Ectodermal cell (in vitro differentiated cells): ENCODE measurements at regions not wholly inside any gene's neighbourhood (a gene's known extent, or its start where the extent isn't known, plus 50 kb on each side); places are given as distances from the start of the nearest gene placed in this dataset.

Experiments used
- H3K27ac ChIP-seq: 2 replicates; pipeline ENCODE4 v1.7.0; 2013; ENCODE audit warnings: mild to moderate bottlenecking, low read depth, low read length; ENCODE audit not compliant: insufficient read depth, poor library complexity, severe bottlenecking
- H3K27me3 ChIP-seq: 2 replicates; pipeline ENCODE4 v1.7.0; 2013; ENCODE audit warnings: mild to moderate bottlenecking, low read length; ENCODE audit not compliant: insufficient read depth, control insufficient read depth, poor library complexity, severe bottlenecking
- H3K36me3 ChIP-seq: one replicate; pipeline ENCODE4 v1.7.0; 2013; ENCODE audit warnings: low read length; ENCODE audit not compliant: control insufficient read depth, insufficient read depth
- H3K4me1 ChIP-seq: one replicate; pipeline ENCODE4 v1.7.0; 2013; ENCODE audit warnings: low read length; ENCODE audit not compliant: control insufficient read depth, insufficient read depth
- H3K4me3 ChIP-seq: 2 replicates; pipeline ENCODE4 v1.7.0; 2013; ENCODE audit warnings: low read depth, low read length, control low read depth; ENCODE audit not compliant: insufficient read depth
- H3K9me3 ChIP-seq: 2 replicates; pipeline ENCODE4 v1.7.0; 2013; ENCODE audit warnings: mild to moderate bottlenecking, low read length, moderate library complexity; ENCODE audit not compliant: control insufficient read depth
- WGBS, 2 experiments: methylation state at CpG; one replicate each; pipeline ENCODE4 v1.1.7; 2013; ENCODE audit warnings: missing lambda C conversion rate in 2 of 2; 5-methylcytosine and 5-hydroxymethylcytosine counted together

DNA sequence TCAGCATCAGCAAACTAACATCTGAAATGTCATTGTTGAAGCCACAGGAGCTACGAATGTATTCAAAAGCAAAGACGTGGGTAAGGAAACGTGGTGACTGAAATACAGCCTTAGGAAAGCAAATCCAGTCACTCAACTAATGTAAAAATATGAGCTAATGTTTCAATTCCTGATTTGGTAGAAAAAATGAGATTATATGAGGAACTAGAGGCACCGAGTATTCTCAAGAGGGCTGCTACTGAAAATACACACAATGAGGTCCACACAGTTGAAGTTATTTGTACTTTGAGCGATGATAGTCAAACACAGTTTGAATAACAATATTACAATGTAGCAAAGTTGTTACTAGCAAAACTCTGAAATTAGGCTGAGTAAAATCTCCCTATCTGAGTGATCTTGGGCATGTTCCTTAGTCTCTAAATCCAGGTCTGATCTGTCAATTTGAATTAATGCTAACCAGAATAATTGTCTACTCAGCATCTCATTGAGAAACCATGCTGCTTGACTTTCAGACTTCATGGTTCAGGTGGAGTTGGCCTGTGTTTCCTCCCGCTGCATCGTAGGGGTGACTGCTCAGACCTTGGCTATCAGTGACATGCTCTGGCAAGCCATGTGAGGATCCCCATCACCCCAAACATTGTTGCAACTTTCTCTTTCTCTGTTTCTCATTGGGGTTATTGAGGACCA, 467.1 kb upstream of the SOX5 start:
- 94 to 96% methylated on average over 6 to 7 of the region's 7 CpGs for WGBS, 2 experiments
- Histone ChIP-seq H3K27ac (no peak overlapping the region), H3K4me3 (no peak overlapping the region), H3K36me3 (no peaks in the 10 kb centered on the region), H3K27me3 (no peaks in the 10 kb centered on the region), H3K4me1 (no peaks in the 10 kb centered on the region), H3K9me3 (no peaks in the 10 kb centered on the region)

DNA sequence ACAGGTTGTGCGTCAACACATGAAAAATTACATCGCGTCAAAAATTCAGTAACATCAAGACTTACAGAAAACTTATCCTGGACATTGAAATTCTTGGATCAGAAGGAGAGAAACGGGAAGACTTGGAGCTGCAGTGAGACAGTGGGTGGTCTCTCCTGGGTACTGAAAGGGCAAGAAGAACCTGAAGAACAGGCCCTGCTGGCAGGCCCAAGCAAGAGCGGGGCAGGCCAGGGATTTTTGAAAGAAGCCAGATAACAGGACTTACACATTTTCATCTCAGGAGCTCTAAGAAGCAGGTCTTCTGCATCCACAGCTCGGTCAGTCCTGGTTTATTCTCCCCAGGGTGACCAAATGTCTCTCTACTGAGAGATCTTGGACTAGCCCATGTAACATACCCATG, 466.5 kb upstream of the SOX5 start:
- 88 to 92% methylated on average over 6 of the region's 6 CpGs for WGBS, 2 experiments
- Histone ChIP-seq H3K36me3 (no peaks in the 10 kb centered on the region), H3K9me3 (no peaks in the 10 kb centered on the region), H3K4me1 (no peaks in the 10 kb centered on the region), H3K27ac (no peak overlapping the region), H3K4me3 (no peak overlapping the region), H3K27me3 (no peaks in the 10 kb centered on the region)

DNA sequence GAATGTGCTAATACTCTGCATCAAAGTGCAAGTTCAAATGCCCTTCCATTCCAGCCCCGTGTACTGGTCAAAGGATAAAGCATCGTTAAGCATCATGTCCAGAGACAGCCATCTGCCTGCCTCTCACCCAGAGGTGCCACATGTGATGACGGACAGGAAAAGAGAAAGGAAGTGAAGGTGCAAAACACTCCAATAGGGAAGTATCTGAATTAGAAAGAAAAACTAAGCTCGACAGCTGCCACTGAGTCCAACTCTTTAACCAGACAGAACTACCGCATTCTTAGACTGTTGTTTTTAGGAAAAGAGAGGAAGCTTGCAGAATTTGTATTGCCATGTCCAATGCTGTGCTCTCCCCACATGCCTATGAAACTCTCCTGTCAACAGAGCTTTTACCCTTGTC, 465.0 kb upstream of the SOX5 start:
- Histone ChIP-seq H3K9me3 (no peaks in the 10 kb centered on the region), H3K27ac (no peak overlapping the region), H3K27me3 (no peaks in the 10 kb centered on the region), H3K4me1 (no peaks in the 10 kb centered on the region), H3K4me3 (no peak overlapping the region), H3K36me3 (no peaks in the 10 kb centered on the region)
- WGBS, 2 experiments: 88 to 91% methylated on average over 5 of the region's 5 CpGs

DNA sequence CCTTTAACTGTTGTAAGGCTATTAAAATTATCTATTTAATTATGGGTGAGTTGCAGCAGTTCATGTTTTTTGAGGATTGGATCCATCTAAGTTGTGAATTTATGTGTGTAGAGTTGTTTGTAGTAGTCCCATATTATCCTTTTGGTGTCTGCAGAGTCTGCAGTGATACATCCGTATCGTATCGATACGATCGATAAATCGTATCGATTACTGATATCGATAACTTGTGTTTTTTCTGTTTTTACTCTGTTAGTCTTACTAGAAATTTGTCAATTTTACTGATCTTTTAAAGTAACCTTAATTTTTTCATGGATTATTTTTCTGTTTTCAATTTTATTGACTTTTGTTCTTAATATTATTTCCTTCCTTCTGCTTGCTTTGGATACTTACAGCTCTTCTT, 462.5 kb upstream of the SOX5 start:
- Histone ChIP-seq H3K4me3 (no peak overlapping the region), H3K27me3 (no peaks in the 10 kb centered on the region), H3K9me3 (no peaks in the 10 kb centered on the region), H3K36me3 (no peaks in the 10 kb centered on the region), H3K27ac (no peak overlapping the region), H3K4me1 (no peaks in the 10 kb centered on the region)
- 89 to 98% methylated on average over 8 of the region's 8 CpGs for WGBS, 2 experiments

DNA sequence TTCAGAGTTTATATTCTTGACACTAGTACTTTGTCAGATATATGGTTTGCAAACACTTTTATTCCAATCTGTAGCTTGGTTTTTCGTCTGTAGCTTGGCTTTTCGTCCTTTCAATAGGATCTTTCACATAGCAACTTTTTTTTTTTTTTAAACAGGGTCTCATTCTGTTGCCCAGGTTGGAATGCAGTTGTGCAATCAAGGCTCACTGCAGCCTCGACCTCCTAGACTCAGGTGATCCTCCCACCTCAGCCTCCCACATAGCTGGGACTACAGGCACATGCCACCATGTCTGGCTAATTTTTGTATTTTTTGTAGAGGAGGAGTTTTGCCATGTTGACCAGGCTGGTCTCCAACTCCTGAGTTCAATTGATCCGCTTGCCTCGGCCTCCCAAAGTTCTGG, 460.4 kb upstream of the SOX5 start:
- no peaks in the 10 kb centered on the region for H3K27me3 ChIP-seq
- peaks cover under 1% of the 10 kb centered on the region for H3K4me1 ChIP-seq
- 91 to 92% methylated on average over 5 of the region's 5 CpGs for WGBS, 2 experiments
- H3K27ac ChIP-seq: no peak overlapping the region
- no peaks in the 10 kb centered on the region for H3K9me3 ChIP-seq
- no peak overlapping the region for H3K4me3 ChIP-seq
- no peaks in the 10 kb centered on the region for H3K36me3 ChIP-seq

DNA sequence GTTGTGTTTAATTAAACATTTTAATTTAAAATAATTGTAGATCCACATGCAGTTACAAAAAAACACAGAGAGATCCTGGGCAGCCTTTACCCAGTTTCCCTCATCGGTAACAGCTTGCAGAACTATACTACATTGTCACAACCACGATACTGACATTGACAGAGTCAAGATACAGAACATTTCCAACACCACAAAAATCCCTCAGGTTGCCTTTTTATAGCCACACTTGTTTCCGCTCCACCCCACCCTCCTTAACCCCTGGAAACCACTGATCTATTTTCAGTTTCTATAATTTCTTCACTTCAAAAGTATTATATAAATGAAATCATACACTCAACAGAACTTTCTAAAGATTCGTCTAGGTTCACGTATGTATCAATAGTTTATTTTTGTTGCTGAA, 458.8 kb upstream of the SOX5 start:
- no peaks in the 10 kb centered on the region for H3K27me3 ChIP-seq
- 93% methylated on average over 5 of the region's 5 CpGs for WGBS, 2 experiments
- no peaks in the 10 kb centered on the region for H3K9me3 ChIP-seq
- peaks cover 7% of the 10 kb centered on the region for H3K4me1 ChIP-seq
- no peaks in the 10 kb centered on the region for H3K36me3 ChIP-seq
- no peak overlapping the region for H3K4me3 ChIP-seq
- no peak overlapping the region for H3K27ac ChIP-seq

DNA sequence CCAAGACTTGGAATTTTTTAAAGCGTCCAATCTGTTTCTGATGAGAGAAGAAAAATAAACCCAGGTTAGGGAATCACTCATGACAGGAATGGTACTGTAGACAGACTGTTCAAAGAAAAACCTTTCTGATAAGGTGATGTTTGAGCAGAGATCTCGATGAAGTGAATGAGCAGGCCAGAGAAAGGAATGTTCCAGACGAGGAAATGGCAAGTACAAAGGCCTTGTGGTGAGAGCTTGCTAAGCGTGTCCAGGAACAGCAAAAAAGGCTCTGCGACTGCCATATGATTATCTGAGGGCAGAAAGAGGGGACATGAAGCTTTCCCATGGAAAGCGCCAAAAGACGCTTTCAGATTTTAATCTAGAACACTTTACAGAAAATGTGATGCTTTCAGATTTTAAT, 458.4 kb upstream of the SOX5 start:
- 87 to 90% methylated on average over 6 to 7 of the region's 7 CpGs for WGBS, 2 experiments
- H3K9me3 ChIP-seq: no peaks in the 10 kb centered on the region
- H3K36me3 ChIP-seq: no peaks in the 10 kb centered on the region
- peaks cover 7% of the 10 kb centered on the region for H3K4me1 ChIP-seq
- H3K27ac ChIP-seq: no peak overlapping the region
- no peak overlapping the region for H3K4me3 ChIP-seq
- no peaks in the 10 kb centered on the region for H3K27me3 ChIP-seq

DNA sequence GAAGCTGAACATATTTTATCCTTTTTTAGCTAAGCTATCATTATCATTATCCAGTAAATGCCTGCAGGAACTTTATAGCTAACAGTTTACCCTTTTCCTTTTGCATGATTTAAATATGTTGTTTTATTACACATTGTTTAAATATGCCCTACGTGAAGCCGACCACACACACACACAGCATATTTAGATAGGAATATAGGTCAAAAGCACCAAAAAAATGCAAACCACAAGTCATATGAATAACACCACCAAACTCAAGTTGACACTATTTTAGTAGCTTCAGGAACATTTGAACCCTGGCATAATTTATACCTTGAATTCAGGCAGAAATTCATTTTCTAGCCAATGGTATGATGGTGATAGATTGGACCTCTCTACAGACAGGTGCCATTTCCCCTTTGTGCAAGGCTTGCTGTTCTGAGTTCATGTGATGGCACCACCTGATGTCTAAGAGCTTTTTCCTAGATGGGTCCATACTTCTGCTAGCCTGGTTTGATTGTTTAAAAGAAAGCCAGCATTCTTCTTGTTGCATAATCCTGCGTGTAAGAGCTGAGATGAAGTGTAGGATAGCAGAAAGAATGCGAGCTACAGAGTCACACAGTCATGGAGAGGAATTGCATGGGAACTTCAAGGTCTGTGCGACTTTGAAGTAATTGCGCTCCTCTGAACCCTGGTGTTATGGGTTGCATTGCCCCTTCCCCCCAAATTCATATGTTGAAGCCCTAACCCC, 454.8 kb upstream of the SOX5 start:
- WGBS, 2 experiments: 90% methylated on average over 4 to 6 of the region's 6 CpGs
- H3K36me3 ChIP-seq: no peaks in the 10 kb centered on the region
- H3K27me3 ChIP-seq: no peaks in the 10 kb centered on the region
- peaks cover 7% of the 10 kb centered on the region for H3K4me1 ChIP-seq
- no peak overlapping the region for H3K4me3 ChIP-seq
- no peak overlapping the region for H3K27ac ChIP-seq
- H3K9me3 ChIP-seq: no peaks in the 10 kb centered on the region

DNA sequence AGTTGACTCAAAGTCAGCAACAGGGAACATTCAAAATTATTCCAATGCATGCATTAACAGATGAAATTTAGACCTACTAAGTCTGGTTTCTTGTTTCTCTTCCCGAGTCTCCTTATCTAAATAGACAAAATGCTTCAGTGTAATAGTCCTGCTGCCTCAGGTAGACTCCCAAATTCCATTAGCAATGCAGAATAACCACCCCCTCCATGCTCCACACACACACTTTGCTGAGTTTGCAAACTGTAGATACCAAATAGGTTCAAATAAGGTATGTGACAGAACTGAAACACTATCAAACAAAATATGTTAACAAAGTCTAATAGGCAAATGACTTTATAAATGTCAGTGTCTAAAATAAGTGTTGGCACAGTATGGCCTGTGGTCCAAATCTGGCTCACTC, 451.1 kb upstream of the SOX5 start:
- WGBS, 2 experiments: 91% methylated on average over 1 of the region's 1 CpG

DNA sequence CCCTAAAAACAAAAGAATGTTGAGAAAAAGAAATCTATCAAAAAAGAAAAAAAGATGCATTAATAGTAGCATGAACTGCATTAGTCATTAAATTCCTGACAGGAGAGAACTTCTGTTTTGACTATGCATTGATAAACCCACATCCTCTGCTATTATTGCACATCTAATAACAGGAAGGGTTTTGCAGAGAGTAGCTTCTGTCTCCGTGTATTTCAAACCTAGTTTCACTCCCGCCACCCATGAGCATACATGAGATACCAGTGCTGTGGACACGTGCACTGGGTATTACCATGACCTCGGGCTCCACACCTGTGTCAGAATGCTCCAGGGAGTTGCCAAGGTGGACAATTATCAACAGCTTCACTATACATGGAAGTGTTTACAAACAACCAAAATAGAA, 449.1 kb upstream of the SOX5 start:
- Histone ChIP-seq H3K4me1 (peaks cover 14% of the 10 kb centered on the region), H3K4me3 (no peak overlapping the region), H3K27me3 (no peaks in the 10 kb centered on the region), H3K9me3 (no peaks in the 10 kb centered on the region), H3K36me3 (no peaks in the 10 kb centered on the region), H3K27ac (no peak overlapping the region)
- 96 to 98% methylated on average over 4 of the region's 4 CpGs for WGBS, 2 experiments

More for the DNA sequence above, 451.1 kb upstream of the SOX5 start:
- Histone ChIP-seq H3K27me3 (no peaks in the 10 kb centered on the region), H3K36me3 (no peaks in the 10 kb centered on the region), H3K4me3 (no peak overlapping the region), H3K9me3 (no peaks in the 10 kb centered on the region), H3K27ac (no peak overlapping the region), H3K4me1 (peaks cover 19% of the 10 kb centered on the region)
